ENCODE measurements at regions not wholly inside any gene's neighbourhood (a gene's known extent, or its start where the extent isn't known, plus 50 kb on each side); places are given as distances from the start of the nearest gene placed in this dataset.

DNA sequence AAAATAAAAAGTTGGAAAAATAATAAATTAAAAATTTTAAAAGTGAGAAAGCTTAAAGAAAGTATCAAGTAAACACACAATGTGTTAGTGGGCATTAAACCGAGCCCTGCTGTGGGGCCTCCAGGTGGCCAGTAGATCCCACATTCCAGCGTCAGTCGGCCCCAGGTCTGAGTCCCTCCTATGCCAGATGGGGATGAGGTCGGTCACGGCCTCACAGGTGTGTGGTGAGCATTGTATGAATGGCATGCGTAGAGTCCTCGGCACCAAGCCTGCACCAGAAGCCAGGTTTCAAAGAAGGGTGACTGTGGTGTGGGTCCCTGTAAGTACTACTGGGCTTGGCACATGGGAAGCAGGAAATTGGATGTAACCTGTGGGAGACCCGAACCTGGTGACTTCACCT lies 75.6 kb upstream of the MSX1 start:
- H3K4me3 ChIP-seq = no peak overlapping the region
- H3K27me3 ChIP-seq = peaks cover 0 to 6% (median 0%) of the 10 kb centered on the region in 3 donors
- no peaks in the 10 kb centered on the region for H3K36me3 ChIP-seq
- DNase-seq = no peak
- H3K27ac ChIP-seq = no peak overlapping the region
- TF ChIP-seq EP300 (IDR thresholded peaks at IDR 0.05) (no peak), POLR2AphosphoS5 (IDR thresholded peaks at IDR 0.05) (no peak), POLR2A (IDR thresholded peaks at IDR 0.05) (no peak)
- TF ChIP-seq, protein P1, sequence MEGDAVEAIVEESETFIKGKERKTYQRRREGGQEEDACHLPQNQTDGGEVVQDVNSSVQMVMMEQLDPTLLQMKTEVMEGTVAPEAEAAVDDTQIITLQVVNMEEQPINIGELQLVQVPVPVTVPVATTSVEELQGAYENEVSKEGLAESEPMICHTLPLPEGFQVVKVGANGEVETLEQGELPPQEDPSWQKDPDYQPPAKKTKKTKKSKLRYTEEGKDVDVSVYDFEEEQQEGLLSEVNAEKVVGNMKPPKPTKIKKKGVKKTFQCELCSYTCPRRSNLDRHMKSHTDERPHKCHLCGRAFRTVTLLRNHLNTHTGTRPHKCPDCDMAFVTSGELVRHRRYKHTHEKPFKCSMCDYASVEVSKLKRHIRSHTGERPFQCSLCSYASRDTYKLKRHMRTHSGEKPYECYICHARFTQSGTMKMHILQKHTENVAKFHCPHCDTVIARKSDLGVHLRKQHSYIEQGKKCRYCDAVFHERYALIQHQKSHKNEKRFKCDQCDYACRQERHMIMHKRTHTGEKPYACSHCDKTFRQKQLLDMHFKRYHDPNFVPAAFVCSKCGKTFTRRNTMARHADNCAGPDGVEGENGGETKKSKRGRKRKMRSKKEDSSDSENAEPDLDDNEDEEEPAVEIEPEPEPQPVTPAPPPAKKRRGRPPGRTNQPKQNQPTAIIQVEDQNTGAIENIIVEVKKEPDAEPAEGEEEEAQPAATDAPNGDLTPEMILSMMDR (IDR thresholded peaks at IDR 0.05) = no peak
- peaks cover 5 to 13% (median 9%) of the 10 kb centered on the region in 4 donors for H3K9me3 ChIP-seq
- WGBS, 5 donors = 52 to 72% (median 67%) methylated on average over 8 of the region's 8 CpGs
- H3K4me1 ChIP-seq = no peaks in the 10 kb centered on the region
- intact Hi-C loops (cut with DNase I; ENCODE audit: low total_unique reads) = no loop called here

DNA sequence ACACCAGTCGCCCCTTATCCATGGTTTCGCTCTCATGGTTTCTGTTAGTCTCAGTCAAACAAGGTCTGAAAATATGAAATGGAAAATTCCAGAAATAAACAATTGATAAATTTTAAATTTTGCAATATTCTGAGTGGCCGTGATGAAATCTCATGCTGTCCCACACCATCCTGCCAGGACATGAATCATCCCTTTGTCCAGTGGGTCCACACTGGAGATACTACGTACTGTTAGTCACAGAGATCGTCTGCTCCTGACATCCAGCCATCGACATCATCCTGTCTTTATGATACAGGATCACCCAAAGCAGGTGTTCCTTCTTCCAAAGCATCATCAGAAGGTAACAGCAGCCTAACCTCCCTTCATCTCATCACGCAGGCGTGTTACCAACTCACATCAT lies 76.5 kb upstream of the MSX1 start:
- 86 to 90% (median 89%) methylated on average over 8 of the region's 8 CpGs for WGBS, 5 donors
- TF ChIP-seq EP300 (IDR thresholded peaks at IDR 0.05) = no peak
- no peak for TF ChIP-seq POLR2AphosphoS5 (IDR thresholded peaks at IDR 0.05)
- no peak for TF ChIP-seq POLR2A (IDR thresholded peaks at IDR 0.05)
- TF ChIP-seq, protein P1 (IDR thresholded peaks at IDR 0.05) = no peak
- no peak overlapping the region for H3K4me3 ChIP-seq

DNA sequence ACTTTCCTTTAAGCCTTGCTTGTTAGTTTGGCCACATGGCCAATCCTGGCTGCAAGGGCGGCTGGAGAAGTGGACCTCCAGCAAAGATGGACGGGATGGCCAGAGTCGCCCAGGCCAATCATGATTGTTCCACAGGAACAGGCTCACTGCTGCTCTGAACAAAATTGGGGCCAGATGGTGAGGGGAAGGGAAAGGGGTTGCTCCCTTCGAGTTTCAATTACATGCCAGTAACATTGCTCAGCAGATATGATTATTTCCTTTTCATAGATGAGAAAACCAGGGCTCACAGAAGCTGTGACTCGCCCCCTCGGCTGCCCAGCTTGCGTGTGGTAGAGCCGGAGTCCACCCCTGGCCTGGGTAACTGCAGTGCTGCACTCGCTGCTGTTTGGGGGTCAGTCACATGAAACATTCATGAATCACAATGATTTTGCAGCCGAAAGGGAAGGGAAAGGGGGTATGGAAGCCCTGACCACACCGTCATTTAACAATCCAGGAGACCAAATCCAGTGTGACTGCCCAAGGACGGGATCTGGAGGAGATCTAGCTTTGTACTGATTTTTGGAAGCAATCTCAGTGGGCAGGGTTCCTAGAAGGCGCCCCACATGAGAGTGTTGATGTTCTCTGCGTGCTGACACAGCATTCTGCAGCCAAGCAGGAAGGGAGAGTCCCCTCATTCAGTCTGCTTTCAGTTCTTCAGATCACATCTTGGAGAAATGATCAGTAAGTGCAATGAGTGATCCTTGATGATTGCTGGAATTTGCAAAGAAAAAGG lies 77.3 kb upstream of the MSX1 start:
- no peaks in the 10 kb centered on the region for H3K36me3 ChIP-seq
- TF ChIP-seq POLR2A (IDR thresholded peaks at IDR 0.05) (no peak), POLR2AphosphoS5 (IDR thresholded peaks at IDR 0.05) (no peak), EP300 (IDR thresholded peaks at IDR 0.05) (no peak)
- TF ChIP-seq, protein P1 (IDR thresholded peaks at IDR 0.05) = no peak
- 53 to 72% (median 58%) methylated on average over 14 of the region's 14 CpGs for WGBS, 5 donors
- DNase-seq = peak in 1 of 2 donors; percentile 35
- no peak overlapping the region for H3K4me3 ChIP-seq
- intact Hi-C loops (cut with DNase I; ENCODE audit: low total_unique reads) = no loop called here
- H3K27me3 ChIP-seq = peaks cover 0 to 6% (median 0%) of the 10 kb centered on the region in 3 donors
- H3K4me1 ChIP-seq = no peaks in the 10 kb centered on the region
- H3K9me3 ChIP-seq = no peaks in the 10 kb centered on the region
- no peak overlapping the region for H3K27ac ChIP-seq

More for the DNA sequence above, 76.5 kb upstream of the MSX1 start:
- Histone ChIP-seq H3K9me3 (peaks cover 0 to 4% (median under 1%) of the 10 kb centered on the region in 4 donors), H3K4me1 (no peaks in the 10 kb centered on the region), H3K36me3 (no peaks in the 10 kb centered on the region), H3K27ac (no peak overlapping the region), H3K27me3 (peaks cover 0 to 6% (median 0%) of the 10 kb centered on the region in 3 donors)
- intact Hi-C loops (cut with DNase I; ENCODE audit: low total_unique reads) = no loop called here
- DNase-seq = no peak

DNA sequence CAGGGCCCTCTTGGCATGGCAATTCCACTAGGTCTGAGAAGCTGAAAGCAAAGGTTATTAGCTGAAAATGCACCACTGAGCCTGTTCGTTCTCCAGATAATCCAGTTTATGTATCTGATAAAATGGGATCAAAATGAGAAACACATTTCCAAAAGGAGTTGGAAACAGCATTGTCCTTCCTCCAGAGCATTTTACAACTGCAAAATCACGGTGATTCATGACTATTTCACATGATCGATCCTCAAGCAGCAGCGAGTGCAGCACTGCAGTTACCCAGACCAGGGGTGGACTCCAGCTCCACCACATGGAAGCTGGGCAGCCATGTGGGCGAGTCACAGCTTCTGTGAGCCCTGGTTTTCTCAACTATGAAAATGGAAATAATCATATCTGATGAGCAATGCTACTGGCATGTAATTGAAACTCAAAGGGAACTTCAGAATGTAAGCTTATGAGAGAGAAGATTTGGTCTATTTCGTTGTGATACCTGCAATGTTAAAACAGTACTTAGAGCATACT lies 78.7 kb upstream of the MSX1 start:
- no peak for TF ChIP-seq POLR2A (IDR thresholded peaks at IDR 0.05)
- TF ChIP-seq EP300 (IDR thresholded peaks at IDR 0.05) = no peak
- no peak for TF ChIP-seq POLR2AphosphoS5 (IDR thresholded peaks at IDR 0.05)
- TF ChIP-seq, protein P1 (IDR thresholded peaks at IDR 0.05) = no peak
- intact Hi-C loops (cut with DNase I; ENCODE audit: low total_unique reads) = no loop called here
- 79 to 86% (median 84%) methylated on average over 6 of the region's 6 CpGs for WGBS, 5 donors
- H3K27me3 ChIP-seq = peaks cover 0 to 6% (median 0%) of the 10 kb centered on the region in 3 donors
- H3K4me1 ChIP-seq = no peaks in the 10 kb centered on the region
- H3K4me3 ChIP-seq = no peak overlapping the region
- no peak for DNase-seq
- H3K27ac ChIP-seq = no peak overlapping the region
- no peaks in the 10 kb centered on the region for H3K36me3 ChIP-seq
- no peaks in the 10 kb centered on the region for H3K9me3 ChIP-seq

Data from stomach (tissue), 8 donors.